DMS79 (cell line): ENCODE measurements at regions not wholly inside any gene's neighbourhood (a gene's known extent, or its start where the extent isn't known, plus 50 kb on each side); places are given as distances from the start of the nearest gene placed in this dataset.

ENCODE experiments used
- DNase-seq: peaks from one replicate; lab custom pipeline; 2025; lab: John Stamatoyannopoulos, UW

GRCh38 chr12:19053218-19053617 lies 76.3 kb upstream of the PLEKHA5 start:
- DNase-seq, result no peak

GRCh38 chr12:19054035-19054434 lies 75.5 kb upstream of the PLEKHA5 start:
- DNase-seq, result no peak

- DNase-seq, result no peak
These were observed 73.9 kb upstream of the PLEKHA5 start for GRCh38 chr12:19055589-19055988.

GRCh38 chr12:19058235-19059021 lies 71.1 kb upstream of the PLEKHA5 start:
- DNase-seq, result no peak

- DNase-seq, result no peak
These were observed 64.8 kb upstream of the PLEKHA5 start for GRCh38 chr12:19064713-19065112.

- no peak for DNase-seq
These were observed 64.3 kb upstream of the PLEKHA5 start for GRCh38 chr12:19065223-19065622.

- DNase-seq, result no peak
These were observed 63.7 kb upstream of the PLEKHA5 start for GRCh38 chr12:19065871-19066270.

- no peak for DNase-seq
These were observed 63.0 kb upstream of the PLEKHA5 start for GRCh38 chr12:19066475-19067001.

- no peak for DNase-seq
These were observed 61.4 kb upstream of the PLEKHA5 start for GRCh38 chr12:19068137-19068536.

- DNase-seq, result no peak
These were observed 59.2 kb upstream of the PLEKHA5 start for GRCh38 chr12:19070341-19070740.

GRCh38 chr12:19074700-19075099 lies 54.8 kb upstream of the PLEKHA5 start:
- DNase-seq, result no peak

- no peak for DNase-seq
These were observed 53.7 kb upstream of the PLEKHA5 start for GRCh38 chr12:19075711-19076340.
